ENCODE measurements at regions not wholly inside any gene's neighbourhood (a gene's known extent, or its start where the extent isn't known, plus 50 kb on each side); places are given as distances from the start of the nearest gene placed in this dataset.

- no peak for TF ChIP-seq POLR2A (IDR thresholded peaks at IDR 0.05; ENCODE audit: low read length)
- TF ChIP-seq GATA1 (IDR thresholded peaks at IDR 0.05; ENCODE audit: low read depth, low read length), result no peak
Measured at GRCh38 chr4:62279689-62280088, 1079.6 kb downstream of the ADGRL3 start.

Measured in erythroblast (primary cell).